ENCODE measurements at regions not wholly inside any gene's neighbourhood (a gene's known extent, or its start where the extent isn't known, plus 50 kb on each side); places are given as distances from the start of the nearest gene placed in this dataset.

GRCh38 chr3:144426967-144427366, 455.3 kb downstream of the DIPK2A start:
- intact Hi-C loops (cut with micrococcal nuclease; ENCODE audit: unreplicated experiment): no loop called here
- TF ChIP-seq EZH2 (IDR thresholded peaks at IDR 0.05; ENCODE audit: borderline replicate concordance, low read depth, low read length, poor library complexity, severe bottlenecking) (no peak), CTCF (conservative IDR thresholded peaks at IDR 0.05; ENCODE audit: low read depth, low read length) (no peak)
- H3K36me3 ChIP-seq (ENCODE audit: insufficient read depth, low read length, poor library complexity, severe bottlenecking): no peaks in the 10 kb centered on the region
- H3K27ac ChIP-seq (ENCODE audit: low read depth, low read length, poor library complexity, severe bottlenecking): no peak overlapping the region
- no peak for DNase-seq (ENCODE audit: low spot score)
- H3K9me3 ChIP-seq (ENCODE audit: low read depth, low read length, poor library complexity, severe bottlenecking): no peaks in the 10 kb centered on the region
- ChIA-PET CTCF (no interaction called here), POLR2A (ENCODE audit: low non-redundant PET) (no interaction called here)
- BruUV-seq (replicated peaks): no TSS peak
- H3K27me3 ChIP-seq (replicated peaks; ENCODE audit: insufficient read depth, low read depth, low read length, poor library complexity): no peaks in the 10 kb centered on the region
- no peaks in the 10 kb centered on the region for H3K4me1 ChIP-seq (ENCODE audit: insufficient read depth, low read length, poor library complexity, severe bottlenecking)
- no peak overlapping the region for H3K4me3 ChIP-seq (ENCODE audit: low read depth, low read length, poor library complexity, severe bottlenecking)

GRCh38 chr3:144429719-144430121, 458.1 kb downstream of the DIPK2A start:
- ChIA-PET CTCF (no interaction called here), POLR2A (ENCODE audit: low non-redundant PET) (no interaction called here)
- Histone ChIP-seq H3K4me1 (ENCODE audit: insufficient read depth, low read length, poor library complexity, severe bottlenecking) (no peaks in the 10 kb centered on the region), H3K9me3 (ENCODE audit: low read depth, low read length, poor library complexity, severe bottlenecking) (no peaks in the 10 kb centered on the region), H3K36me3 (ENCODE audit: insufficient read depth, low read length, poor library complexity, severe bottlenecking) (no peaks in the 10 kb centered on the region), H3K27ac (ENCODE audit: low read depth, low read length, poor library complexity, severe bottlenecking) (no peak overlapping the region), H3K4me3 (ENCODE audit: low read depth, low read length, poor library complexity, severe bottlenecking) (no peak overlapping the region), H3K27me3 (replicated peaks; ENCODE audit: insufficient read depth, low read depth, low read length, poor library complexity) (no peaks in the 10 kb centered on the region)
- DNase-seq (ENCODE audit: low spot score): peak; percentile 43
- no TSS peak for BruUV-seq (replicated peaks)
- intact Hi-C loops (cut with micrococcal nuclease; ENCODE audit: unreplicated experiment): no loop called here
- TF ChIP-seq EZH2 (IDR thresholded peaks at IDR 0.05; ENCODE audit: borderline replicate concordance, low read depth, low read length, poor library complexity, severe bottlenecking) (no peak), CTCF (conservative IDR thresholded peaks at IDR 0.05; ENCODE audit: low read depth, low read length) (no peak)

GRCh38 chr3:144431134-144431533, 459.5 kb downstream of the DIPK2A start:
- intact Hi-C loops (cut with micrococcal nuclease; ENCODE audit: unreplicated experiment): no loop called here
- no peak for DNase-seq (ENCODE audit: low spot score)
- BruUV-seq (replicated peaks): no TSS peak
- Histone ChIP-seq H3K27ac (ENCODE audit: low read depth, low read length, poor library complexity, severe bottlenecking) (no peak overlapping the region), H3K36me3 (ENCODE audit: insufficient read depth, low read length, poor library complexity, severe bottlenecking) (no peaks in the 10 kb centered on the region), H3K27me3 (replicated peaks; ENCODE audit: insufficient read depth, low read depth, low read length, poor library complexity) (no peaks in the 10 kb centered on the region), H3K4me3 (ENCODE audit: low read depth, low read length, poor library complexity, severe bottlenecking) (no peak overlapping the region), H3K9me3 (ENCODE audit: low read depth, low read length, poor library complexity, severe bottlenecking) (no peaks in the 10 kb centered on the region), H3K4me1 (ENCODE audit: insufficient read depth, low read length, poor library complexity, severe bottlenecking) (no peaks in the 10 kb centered on the region)
- ChIA-PET POLR2A (ENCODE audit: low non-redundant PET) (no interaction called here), CTCF (no interaction called here)
- no peak for TF ChIP-seq CTCF (conservative IDR thresholded peaks at IDR 0.05; ENCODE audit: low read depth, low read length)
- no peak for TF ChIP-seq EZH2 (IDR thresholded peaks at IDR 0.05; ENCODE audit: borderline replicate concordance, low read depth, low read length, poor library complexity, severe bottlenecking)

All from A673 (cell line).